ENCODE measurements at regions not wholly inside any gene's neighbourhood (a gene's known extent, or its start where the extent isn't known, plus 50 kb on each side); places are given as distances from the start of the nearest gene placed in this dataset.

DNA sequence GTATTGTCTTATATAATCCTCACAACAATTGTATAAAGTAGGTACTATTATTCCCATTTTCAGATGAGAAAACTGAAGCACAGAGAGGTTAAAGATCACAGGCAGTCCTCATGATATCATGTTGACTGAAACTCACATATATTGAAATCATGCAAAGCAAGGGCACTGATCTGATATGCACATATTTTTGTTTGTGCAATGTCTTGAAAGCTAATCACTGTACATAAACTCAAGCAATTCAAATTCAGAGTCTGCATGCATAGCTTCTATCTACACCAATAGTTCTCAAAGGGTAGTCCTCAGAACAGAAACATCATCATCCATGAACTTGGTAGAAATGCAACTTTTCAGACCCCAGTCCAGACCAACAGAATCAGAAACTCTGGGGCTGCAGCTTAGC, 119.2 kb upstream of the STT3B start:
- ATAC-seq: no peak
- intact Hi-C loops (cut with micrococcal nuclease): no loop called here
- DNase-seq: no peak

DNA sequence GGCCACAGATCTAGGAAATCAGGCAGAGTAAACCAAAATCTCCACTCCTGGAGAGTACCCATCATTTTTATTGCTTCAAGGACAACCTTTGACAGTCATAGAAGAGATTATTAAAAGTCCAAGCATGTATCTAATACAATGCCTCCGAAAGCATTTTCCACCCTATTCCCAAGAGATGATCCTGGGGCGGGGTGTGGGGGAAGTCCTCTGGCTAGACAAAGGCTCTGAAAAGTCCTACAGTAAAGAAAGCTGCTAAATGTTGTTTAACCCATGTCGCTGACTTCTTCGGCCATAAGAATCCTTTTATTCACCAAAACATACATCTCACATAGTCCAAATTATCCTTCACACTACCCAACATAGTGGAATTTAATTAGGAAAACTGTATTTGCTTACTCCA, 115.7 kb upstream of the STT3B start:
- DNase-seq (no peak), ATAC-seq (peak; percentile 35)
- intact Hi-C loops (cut with micrococcal nuclease): no loop called here

DNA sequence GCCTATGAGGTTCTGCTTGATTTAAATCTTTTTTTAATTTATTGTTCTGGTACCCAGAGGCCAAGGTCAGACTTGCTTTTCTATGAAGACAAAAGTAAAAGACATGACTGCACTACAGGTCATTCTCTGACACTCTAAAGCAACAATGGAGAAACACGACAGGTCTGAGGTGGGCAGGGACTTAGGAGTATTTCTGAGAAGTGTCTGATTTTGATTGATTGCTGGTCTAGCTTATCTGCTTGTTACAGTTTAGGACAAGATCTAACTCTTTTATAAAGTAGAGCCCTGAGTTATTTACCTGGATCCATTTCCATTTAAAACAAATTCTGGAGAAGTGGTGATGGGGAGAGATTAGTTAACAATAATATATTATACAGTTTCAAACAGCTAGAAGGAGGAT, 115.2 kb upstream of the STT3B start:
- intact Hi-C loops (cut with micrococcal nuclease): no loop called here
- DNase-seq: no peak
- ATAC-seq: no peak

DNA sequence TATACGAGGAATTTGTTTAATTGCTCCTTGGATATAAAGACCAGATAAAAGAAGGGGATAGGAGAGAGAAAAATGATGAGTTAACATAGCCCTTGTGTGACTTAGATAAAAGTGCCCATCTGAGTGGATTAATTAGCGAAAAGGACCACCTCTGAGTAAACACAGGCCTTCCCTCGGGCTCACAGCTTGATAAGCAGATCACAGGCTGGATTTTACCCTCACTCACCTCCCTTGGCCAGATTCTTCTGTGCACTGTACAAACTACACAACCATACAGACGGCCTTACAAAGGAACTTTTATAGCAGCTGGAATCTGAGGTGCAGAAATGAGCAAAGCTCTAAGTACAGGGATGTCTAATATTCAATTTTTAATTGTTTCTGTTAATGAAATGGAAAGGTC, 112.4 kb upstream of the STT3B start:
- intact Hi-C loops (cut with micrococcal nuclease): no loop called here
- DNase-seq: no peak
- no peak for ATAC-seq

DNA sequence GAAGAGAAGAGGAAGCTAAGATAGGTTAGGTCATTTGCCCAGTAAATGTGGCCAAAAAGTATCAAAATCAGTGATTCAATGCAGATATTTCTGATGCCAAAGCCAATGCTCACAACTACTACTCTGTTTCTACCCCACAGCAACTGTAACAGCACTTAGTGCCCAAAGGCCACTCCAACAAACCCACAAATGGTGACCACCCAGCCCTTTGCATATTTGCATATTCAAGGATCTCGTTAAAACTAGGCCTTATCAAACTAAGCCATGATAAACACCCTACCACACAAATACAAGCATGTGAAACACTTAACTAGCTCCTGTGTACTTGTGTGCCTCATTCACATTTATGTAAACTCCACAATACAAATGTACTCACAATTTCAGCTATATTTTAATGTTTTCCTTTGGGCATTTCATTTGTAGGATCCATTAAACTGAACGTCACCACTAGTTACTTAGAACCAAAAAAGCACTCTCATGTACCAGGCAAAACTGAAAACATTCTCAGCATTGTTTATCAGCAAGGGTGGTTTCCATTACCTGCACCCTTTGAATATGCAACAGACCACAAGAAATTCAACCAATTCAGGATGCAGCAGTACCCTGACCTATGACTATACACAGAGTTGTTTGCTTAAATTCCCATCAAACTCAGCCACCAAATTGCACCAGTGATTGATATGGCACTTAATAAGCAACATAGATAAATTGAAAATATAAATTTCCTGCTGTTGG, 111.2 kb upstream of the STT3B start:
- intact Hi-C loops (cut with micrococcal nuclease): no loop called here
- ATAC-seq: no peak
- DNase-seq: no peak

DNA sequence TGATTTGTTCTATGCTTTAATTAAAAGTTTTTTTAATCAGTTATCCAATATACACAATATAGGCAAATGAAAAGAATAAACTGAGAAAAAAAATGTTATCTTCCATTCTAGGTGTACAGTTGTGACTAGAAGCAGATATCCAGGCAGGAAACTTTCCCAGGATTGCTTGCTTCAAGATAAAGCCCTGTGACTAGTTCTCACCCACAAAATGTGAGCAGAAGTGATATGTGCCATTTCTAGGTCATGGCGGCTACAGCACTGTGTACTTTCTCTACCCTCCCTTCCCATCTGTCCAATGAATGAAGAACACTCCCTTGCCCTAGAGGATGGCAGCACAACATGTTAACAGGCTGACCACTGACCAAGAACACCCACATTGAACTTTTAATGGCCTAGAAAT, 110.5 kb upstream of the STT3B start:
- DNase-seq (no peak), ATAC-seq (no peak)
- intact Hi-C loops (cut with micrococcal nuclease): no loop called here

DNA sequence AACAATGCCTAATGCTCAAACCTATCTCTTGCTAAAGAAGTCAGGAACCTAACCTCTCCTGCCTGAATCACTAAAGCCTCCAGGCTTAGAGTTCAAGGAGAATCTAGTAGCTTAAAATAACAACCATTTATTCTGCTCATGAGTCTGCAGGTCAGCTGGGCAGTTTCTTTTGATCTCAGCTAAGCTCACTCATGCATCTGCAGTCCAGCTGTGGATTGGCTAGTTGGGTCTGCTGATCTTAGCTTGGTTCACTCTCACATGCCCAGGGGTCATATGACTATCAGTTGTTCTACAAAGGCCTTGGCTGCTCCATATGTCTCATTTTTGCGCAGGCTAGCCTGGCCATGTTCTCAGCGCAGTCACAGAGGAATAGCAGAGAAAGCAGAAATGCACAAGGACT, 109.2 kb upstream of the STT3B start:
- DNase-seq (no peak), ATAC-seq (no peak)
- intact Hi-C loops (cut with micrococcal nuclease): no loop called here

DNA sequence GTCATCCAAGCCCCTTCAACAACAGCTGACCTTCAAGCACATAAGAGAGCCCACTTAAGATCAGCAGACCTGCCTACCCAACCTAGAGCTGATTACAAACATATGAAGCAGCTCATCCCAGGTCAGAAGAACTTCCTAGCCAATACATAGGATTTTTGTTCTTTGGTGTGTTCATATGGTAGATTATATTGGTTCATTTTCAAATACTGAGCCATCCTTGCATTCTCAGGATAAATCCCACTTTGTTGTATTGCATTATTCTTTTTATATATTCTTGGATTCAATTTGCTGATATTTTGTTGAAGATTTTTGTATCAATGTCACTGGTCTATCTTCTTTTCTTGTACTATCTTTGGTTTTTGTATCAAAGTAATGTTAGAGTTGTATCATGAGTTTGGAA, 107.3 kb upstream of the STT3B start:
- ATAC-seq: no peak
- intact Hi-C loops (cut with micrococcal nuclease): no loop called here

DNA sequence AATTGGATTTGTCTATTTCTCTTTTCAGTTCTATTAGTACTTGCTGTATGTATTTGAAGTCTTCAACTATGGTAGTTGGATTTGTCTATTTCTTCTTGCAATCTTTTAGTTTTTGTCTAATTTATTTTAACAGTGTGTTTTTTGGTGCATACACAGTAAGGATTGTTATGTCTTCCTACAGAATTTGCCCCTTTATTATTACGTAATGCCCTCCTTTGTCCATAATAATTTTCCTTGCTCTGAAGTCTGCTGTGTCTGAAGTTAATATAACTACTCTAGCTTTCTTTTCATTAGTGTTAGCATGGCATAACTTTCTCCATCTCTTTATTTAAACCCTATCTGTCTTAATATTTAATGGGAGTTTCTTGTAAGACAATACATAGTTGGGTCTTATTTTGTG, 105.1 kb upstream of the STT3B start:
- intact Hi-C loops (cut with micrococcal nuclease): no loop called here
- ATAC-seq (no peak), DNase-seq (no peak)

More for the DNA sequence above, 107.3 kb upstream of the STT3B start:
- no peak for DNase-seq

DNA sequence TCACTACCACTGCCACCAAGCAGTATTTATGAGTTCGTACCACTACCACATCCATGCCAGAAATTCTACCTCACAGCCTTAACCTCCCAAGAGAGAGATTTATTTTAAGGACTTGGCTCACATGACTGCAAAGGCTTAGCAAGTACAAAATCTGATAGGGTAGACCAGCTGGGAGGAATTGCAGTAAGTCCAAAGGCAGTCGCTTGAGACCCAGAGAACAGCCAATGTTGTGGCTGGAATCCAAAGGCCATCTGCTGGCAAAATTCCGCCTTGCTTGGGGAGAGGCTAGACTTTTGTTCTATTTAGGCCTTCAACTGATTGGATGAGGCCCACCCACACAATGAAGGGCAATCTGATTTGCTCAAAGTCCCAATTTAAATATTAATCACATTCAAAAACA, 101.4 kb upstream of the STT3B start:
- intact Hi-C loops (cut with micrococcal nuclease): no loop called here
- no peak for DNase-seq
- peak; percentile 67 for ATAC-seq

DNA sequence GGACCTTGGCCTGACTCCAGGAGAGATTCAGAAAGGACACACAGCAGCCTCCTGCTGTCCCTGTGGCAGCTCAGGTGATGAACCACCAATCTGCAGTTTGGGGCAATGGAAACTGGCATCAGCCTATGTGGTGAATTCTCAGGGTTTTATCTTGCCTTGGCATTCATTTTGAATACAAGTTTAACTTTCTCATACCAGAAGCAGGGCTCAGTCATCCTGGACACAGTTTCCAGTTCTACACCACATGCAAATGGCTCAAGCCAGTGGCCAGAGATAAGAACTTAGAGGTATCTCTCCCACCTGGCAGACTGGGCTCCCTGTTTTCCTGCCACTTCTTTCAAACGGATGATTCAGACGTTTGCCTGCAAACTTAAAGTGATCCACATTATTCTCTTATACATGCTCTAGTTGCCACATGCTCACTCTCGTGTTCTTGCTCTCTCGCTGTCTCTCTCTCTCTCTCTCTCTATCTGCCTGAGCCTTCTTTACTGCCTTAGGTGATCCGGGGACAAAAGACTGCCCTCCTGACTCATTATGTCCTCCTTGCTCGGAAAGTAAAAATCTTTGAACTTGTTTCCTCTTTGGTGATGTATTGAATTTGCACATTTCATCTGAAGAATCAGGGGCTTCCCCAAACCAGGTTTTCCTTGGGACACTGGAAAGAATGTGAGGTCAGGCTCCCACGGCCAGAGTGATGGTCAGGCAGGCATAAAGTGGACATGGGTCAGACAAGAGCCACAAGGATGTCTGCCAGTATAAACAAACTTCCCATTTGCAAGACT, 99.6 kb upstream of the STT3B start:
- intact Hi-C loops (cut with micrococcal nuclease): no loop called here
- no peak for ATAC-seq
- no peak for DNase-seq

DNA sequence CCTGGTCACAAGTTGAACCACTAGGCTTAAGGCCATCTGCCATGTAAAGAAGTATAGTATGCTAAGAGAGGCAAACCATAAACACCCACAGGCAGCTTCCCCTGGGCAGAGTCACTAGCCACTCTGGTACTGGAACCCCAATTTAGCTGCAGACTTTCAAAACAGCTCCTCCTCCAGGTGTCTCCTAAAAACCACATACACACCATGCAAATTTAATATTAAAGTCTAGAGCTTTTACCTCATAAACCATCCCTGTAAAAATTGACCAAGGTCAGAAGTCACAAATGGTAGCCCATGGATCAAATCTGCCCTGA, 99.1 kb upstream of the STT3B start:
- DNase-seq (no peak), ATAC-seq (no peak)
- intact Hi-C loops (cut with micrococcal nuclease): no loop called here

DNA sequence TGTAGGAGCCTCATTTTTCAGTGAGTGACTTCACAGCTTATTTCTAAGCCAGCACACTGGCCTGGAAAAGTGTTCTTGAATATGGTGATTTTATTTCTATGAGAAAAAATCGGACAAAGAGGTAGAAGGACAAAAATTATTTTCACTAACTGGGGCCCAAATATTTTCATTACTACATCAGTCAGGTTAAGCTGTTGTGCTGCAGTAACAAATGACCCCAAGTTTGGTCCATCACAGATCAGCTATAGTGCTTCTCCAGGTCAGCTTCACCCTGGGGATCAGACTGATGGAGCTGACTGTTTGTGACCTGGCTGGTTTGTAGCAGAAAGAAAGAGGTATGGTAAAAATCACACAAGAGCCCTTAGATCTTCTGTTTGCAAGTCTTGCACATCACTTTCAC, 97.9 kb upstream of the STT3B start:
- intact Hi-C loops (cut with micrococcal nuclease): no loop called here
- DNase-seq (no peak), ATAC-seq (no peak)

DNA sequence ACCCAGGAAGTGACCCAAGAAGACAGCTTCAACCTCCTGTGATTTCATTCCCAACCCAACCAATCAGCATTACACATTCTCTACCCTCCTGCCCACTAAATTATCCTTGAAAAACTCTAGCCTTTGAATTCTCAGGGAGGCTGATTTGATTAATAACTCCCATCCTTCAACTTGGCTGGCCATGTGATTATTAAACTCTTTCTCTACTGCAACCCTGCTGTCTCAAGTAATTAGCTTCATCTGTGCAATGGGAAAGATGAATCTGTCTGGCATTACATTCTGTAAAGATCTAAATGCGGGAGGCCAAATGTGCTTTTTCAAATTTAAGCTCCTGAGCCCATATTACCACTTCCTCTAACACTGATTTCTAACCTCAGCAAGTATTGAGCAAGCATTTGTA, 95.9 kb upstream of the STT3B start:
- no peak for ATAC-seq
- intact Hi-C loops (cut with micrococcal nuclease): no loop called here
- no peak for DNase-seq

DNA sequence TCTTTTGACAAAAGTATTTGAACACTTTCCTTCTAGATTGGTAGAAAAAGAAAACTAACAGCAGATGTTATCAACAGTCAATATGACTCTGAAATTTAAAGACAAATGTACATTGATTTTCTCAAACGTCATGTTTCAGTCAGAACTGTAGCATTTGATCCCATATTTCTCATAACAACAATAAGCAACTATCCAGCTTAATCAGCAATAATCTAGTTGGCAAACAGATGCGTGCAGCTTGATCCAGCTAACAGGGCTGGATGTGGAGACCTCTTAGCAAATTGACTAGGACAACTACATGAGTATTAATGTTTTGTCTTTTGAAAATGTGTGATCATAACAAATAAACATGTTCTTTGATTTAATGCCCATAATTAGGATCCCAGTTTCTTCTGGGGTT, 94.0 kb upstream of the STT3B start:
- DNase-seq (no peak), ATAC-seq (no peak)

DNA sequence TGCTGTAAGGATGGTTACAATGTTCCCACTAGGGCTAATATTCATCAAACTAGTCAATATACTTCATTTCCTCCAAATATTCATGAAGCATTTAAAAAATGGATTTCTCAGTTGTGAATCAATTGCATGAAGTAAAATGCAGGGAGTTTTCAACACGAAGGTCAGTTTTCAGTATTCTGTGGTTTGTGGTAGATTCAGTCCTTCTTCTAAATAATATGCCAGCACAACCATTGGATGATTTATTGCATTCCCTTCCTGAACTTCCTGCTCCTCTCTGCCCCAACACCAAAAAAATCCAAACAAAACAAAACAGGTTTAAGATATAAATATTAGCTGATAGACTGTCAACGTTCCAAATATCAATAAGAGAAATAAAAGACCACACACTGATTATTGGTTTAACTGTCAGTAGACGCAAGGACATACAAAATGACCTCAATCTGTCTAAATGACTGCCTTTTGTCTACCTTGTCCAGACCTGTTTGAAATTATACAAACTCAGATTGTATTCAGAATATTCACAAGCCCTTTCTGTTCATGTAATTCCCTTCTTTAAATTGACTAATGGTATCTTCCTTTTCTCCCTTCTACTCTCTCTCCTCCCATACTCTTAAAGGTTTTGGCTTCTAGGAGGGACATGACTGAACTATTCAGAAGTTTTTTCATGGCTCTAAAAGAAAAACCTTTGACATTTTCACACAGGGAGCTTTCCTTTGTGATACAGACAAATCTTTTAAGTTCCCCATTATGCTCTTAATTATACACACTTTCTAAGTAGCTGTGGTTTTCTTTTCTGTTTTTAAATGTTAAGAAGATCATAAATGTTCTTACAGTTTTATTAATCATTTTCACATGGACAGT, 92.6 kb upstream of the STT3B start:
- ATAC-seq (no peak), DNase-seq (no peak)
- intact Hi-C loops (cut with micrococcal nuclease): no loop called here

More for the DNA sequence above, 94.0 kb upstream of the STT3B start:
- intact Hi-C loops (cut with micrococcal nuclease): no loop called here

DNA sequence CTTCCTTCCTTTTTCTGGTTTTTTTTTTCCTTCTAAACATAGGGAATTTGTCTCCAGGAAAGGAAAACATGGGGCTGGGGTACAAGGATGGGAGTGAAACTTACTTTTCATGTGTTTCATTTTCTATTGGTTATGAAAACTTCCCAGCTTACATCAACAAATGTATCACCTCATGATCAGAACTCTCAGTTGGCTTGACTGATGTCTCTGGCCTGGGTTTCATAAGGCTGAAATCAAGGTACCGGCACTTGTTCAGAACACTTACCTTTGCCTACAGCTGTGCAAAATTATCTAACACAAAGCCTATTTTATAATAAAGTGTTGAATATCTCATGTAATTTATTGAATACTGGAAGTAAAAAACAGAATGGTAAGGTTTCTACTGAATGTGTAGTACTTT, 91.8 kb upstream of the STT3B start:
- DNase-seq (no peak), ATAC-seq (no peak)
- intact Hi-C loops (cut with micrococcal nuclease): no loop called here

DNA sequence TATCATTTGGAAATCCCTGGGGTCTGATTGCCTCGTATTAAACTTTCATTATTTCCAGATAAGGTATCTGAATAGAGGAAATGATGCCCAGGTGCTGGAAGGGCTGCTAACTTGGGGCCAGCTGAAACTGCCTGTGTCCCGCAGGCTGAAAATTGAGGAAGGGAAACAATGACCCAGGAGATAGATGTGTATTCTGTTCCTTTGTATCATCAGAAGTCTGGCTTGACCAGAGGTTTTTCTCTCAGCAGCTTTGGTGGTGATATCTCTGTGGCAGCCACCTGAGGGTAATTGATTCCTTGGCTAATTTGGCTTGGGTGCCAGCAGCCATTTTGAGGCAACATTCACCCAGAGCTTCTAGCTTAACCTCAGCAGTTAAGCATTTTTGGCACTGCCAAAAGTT, 90.0 kb upstream of the STT3B start:
- ATAC-seq (no peak), DNase-seq (no peak)
- intact Hi-C loops (cut with micrococcal nuclease): no loop called here

DNA sequence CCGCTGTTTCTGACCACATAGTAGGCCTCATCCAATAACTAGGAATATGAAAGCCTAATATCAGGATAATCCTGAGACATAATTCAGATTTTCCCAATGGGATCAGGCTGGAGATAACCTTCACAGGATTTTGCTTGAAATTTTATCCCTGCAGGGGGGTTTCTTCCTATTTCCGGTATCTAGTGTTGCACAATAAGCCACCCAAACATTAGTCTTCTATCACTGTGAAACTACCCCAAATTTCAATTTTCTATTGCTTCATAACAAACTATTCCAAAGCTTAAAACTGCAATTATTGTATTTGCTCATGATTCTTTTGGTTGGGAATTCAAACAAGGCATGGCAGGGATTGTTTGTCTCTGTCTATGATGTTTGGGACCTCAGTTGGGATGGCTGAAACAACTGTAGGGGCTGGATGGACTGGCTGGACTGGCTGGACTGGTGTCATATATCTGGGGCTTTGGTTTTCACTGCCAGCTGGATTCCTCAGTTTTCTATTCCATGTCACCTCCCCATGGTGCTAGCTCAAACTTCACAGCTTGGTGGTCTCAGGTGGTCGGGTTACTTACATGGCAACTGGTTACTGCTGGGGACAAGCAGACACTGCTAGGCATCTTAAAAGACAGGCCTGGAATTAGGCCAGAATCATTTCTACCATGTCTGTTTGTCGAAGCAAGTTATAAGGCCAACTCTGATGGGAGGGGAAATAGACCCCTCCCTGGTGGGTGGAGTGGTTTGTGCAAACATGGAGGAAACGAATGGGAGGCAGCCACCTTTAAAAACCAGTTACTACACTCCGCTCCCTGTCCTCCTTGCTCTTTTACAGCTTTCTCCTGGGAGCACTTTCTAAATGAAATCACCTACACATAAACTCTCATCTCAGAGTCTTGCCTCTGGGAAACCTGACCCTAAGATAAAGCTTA, 88.2 kb upstream of the STT3B start:
- ATAC-seq: no peak
- intact Hi-C loops (cut with micrococcal nuclease): no loop called here

More for the DNA sequence above, 88.2 kb upstream of the STT3B start:
- no peak for DNase-seq
